Peyer's patch (tissue), 4 donors: ENCODE measurements at regions not wholly inside any gene's neighbourhood (a gene's known extent, or its start where the extent isn't known, plus 50 kb on each side); places are given as distances from the start of the nearest gene placed in this dataset.

ENCODE experiments used
- CTCF ChIP-seq, 6 experiments: fragments of 450-650 bp in 4 of 6; fragments of 200-600 bp in 2 of 6; sonication (generic) in 1 of 6; IDR thresholded peaks; one replicate each; pipeline ENCODE4 v1.5.1; 2017 to 2019; ENCODE audit warnings: antibody characterized with exemption in 6 of 6, mild to moderate bottlenecking in 3 of 6, moderate library complexity in 1 of 6
- POLR2A ChIP-seq, 2 donors: fragments of 450-650 bp; IDR thresholded peaks; one replicate each; pipeline ENCODE4 v1.5.1; 2017; ENCODE audit warnings: antibody characterized with exemption in 2 of 2, mild to moderate bottlenecking in 2 of 2, moderate library complexity in 2 of 2

DNA sequence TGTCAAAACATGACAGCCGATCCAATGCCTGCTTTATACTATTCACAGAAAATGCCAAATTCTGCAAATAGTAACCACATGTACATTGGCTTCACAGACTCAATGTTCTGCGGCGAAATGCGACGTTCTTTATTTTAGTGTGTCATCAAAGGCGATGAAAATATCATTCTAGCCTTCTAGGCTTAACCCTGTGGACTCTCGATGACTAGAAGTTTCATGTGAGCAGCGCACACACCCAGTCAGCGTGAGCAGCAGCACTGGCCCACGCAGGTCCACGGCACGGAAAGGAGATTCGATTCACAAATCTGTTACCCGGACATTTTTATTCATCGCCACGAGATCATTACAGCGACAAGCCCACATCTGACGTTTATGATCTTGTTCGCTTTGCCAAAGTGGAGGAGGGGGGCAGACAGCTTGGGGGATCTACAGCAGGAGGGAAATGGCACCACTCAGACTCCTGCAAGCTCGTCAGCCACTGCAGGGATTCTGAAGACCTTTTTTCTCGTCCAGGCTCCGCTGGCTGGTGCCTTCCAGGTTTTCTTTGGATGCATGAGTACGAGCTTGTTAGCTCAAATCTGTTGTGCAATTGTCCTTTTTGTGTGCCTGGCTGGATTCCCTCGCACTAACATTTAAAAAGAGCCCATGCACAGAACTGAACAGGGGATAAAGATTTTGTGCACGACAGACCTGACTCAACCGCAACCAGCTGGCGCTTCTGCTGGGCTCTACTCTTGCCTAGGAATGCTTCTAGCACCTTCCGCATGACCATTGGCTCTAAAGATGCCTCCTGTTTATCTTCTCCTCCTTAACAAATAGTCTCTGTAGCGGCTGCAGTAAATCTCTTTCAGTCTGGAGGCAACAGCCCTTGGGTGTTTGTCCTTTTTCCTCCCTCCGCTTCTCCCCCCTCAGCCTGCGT is 938.4 kb downstream of the MCTP2 start:
- TF ChIP-seq CTCF (IDR thresholded peaks at IDR 0.05) (no peak), POLR2A (IDR thresholded peaks at IDR 0.05) (no peak)
